ENCODE measurements at regions not wholly inside any gene's neighbourhood (a gene's known extent, or its start where the extent isn't known, plus 50 kb on each side); places are given as distances from the start of the nearest gene placed in this dataset.

DNA sequence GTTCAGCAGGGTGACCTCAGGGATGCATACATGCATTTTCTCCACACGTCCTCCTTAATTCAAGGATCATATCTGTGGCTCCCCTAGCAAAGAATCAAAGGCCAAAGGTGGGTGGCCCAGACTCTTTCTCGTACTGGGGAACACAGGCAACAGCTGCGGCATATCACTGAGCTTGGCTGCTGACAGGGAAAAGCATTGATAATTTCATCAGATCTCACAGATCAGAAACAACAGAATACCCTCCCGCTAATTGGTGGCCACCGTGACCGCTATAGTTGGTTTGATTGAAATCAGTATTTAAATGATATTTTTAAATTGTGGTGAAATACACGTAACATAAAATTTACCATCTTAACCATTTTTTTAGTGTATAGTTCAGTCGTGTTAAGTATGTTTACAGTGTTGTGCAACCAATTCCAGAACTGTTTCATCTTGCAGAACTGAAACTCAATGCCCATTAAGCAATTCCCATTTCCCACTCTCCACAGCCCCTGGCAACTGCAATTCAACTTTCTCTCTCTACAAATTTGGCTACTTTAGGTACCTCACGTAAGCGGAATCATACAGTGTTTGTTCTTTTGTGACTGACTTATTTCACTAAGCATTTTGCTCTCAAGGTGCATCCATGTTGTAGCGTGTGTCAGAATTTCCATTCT, 74.7 kb upstream of the TMEM170B start (continued):
- TF ChIP-seq, protein P1, sequence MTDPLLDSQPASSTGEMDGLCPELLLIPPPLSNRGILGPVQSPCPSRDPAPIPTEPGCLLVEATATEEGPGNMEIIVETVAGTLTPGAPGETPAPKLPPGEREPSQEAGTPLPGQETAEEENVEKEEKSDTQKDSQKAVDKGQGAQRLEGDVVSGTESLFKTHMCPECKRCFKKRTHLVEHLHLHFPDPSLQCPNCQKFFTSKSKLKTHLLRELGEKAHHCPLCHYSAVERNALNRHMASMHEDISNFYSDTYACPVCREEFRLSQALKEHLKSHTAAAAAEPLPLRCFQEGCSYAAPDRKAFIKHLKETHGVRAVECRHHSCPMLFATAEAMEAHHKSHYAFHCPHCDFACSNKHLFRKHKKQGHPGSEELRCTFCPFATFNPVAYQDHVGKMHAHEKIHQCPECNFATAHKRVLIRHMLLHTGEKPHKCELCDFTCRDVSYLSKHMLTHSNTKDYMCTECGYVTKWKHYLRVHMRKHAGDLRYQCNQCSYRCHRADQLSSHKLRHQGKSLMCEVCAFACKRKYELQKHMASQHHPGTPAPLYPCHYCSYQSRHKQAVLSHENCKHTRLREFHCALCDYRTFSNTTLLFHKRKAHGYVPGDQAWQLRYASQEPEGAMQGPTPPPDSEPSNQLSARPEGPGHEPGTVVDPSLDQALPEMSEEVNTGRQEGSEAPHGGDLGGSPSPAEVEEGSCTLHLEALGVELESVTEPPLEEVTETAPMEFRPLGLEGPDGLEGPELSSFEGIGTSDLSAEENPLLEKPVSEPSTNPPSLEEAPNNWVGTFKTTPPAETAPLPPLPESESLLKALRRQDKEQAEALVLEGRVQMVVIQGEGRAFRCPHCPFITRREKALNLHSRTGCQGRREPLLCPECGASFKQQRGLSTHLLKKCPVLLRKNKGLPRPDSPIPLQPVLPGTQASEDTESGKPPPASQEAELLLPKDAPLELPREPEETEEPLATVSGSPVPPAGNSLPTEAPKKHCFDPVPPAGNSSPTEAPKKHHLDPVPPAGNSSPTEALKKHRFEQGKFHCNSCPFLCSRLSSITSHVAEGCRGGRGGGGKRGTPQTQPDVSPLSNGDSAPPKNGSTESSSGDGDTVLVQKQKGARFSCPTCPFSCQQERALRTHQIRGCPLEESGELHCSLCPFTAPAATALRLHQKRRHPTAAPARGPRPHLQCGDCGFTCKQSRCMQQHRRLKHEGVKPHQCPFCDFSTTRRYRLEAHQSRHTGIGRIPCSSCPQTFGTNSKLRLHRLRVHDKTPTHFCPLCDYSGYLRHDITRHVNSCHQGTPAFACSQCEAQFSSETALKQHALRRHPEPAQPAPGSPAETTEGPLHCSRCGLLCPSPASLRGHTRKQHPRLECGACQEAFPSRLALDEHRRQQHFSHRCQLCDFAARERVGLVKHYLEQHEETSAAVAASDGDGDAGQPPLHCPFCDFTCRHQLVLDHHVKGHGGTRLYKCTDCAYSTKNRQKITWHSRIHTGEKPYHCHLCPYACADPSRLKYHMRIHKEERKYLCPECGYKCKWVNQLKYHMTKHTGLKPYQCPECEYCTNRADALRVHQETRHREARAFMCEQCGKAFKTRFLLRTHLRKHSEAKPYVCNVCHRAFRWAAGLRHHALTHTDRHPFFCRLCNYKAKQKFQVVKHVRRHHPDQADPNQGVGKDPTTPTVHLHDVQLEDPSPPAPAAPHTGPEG (CRISPR knock-in tag; IDR thresholded peaks at IDR 0.05) = no peak
- TF ChIP-seq, protein P2, sequence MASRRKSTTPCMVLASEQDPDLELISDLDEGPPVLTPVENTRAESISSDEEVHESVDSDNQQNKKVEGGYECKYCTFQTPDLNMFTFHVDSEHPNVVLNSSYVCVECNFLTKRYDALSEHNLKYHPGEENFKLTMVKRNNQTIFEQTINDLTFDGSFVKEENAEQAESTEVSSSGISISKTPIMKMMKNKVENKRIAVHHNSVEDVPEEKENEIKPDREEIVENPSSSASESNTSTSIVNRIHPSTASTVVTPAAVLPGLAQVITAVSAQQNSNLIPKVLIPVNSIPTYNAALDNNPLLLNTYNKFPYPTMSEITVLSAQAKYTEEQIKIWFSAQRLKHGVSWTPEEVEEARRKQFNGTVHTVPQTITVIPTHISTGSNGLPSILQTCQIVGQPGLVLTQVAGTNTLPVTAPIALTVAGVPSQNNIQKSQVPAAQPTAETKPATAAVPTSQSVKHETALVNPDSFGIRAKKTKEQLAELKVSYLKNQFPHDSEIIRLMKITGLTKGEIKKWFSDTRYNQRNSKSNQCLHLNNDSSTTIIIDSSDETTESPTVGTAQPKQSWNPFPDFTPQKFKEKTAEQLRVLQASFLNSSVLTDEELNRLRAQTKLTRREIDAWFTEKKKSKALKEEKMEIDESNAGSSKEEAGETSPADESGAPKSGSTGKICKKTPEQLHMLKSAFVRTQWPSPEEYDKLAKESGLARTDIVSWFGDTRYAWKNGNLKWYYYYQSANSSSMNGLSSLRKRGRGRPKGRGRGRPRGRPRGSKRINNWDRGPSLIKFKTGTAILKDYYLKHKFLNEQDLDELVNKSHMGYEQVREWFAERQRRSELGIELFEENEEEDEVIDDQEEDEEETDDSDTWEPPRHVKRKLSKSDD (CRISPR knock-in tag; IDR thresholded peaks at IDR 0.05; ENCODE audit: low read depth) = no peak
- no peak for TF ChIP-seq CC2D1A (CRISPR knock-in tag; IDR thresholded peaks at IDR 0.05)
- TF ChIP-seq, protein P3, sequence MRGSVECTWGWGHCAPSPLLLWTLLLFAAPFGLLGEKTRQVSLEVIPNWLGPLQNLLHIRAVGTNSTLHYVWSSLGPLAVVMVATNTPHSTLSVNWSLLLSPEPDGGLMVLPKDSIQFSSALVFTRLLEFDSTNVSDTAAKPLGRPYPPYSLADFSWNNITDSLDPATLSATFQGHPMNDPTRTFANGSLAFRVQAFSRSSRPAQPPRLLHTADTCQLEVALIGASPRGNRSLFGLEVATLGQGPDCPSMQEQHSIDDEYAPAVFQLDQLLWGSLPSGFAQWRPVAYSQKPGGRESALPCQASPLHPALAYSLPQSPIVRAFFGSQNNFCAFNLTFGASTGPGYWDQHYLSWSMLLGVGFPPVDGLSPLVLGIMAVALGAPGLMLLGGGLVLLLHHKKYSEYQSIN (CRISPR knock-in tag; IDR thresholded peaks at IDR 0.05; ENCODE audit: borderline replicate concordance) = no peak
- no peak for TF ChIP-seq ZNF776 (CRISPR knock-in tag; IDR thresholded peaks at IDR 0.05)
- TF ChIP-seq PTBP1 (IDR thresholded peaks at IDR 0.05; ENCODE audit: low read depth, low read length, poor library complexity, severe bottlenecking) = no peak
- no peak for TF ChIP-seq SRSF9 (IDR thresholded peaks at IDR 0.05; ENCODE audit: borderline replicate concordance, insufficient read depth, low read depth, low read length, poor library complexity, severe bottlenecking)
- TF ChIP-seq ZNF160 (CRISPR knock-in tag; IDR thresholded peaks at IDR 0.05) = no peak
- TF ChIP-seq KDM5A (IDR thresholded peaks at IDR 0.05; ENCODE audit: borderline replicate concordance, low read length) = no peak
- TF ChIP-seq ZNF274 (CRISPR knock-in tag; IDR thresholded peaks at IDR 0.05) = no peak
- TF ChIP-seq, protein P4, sequence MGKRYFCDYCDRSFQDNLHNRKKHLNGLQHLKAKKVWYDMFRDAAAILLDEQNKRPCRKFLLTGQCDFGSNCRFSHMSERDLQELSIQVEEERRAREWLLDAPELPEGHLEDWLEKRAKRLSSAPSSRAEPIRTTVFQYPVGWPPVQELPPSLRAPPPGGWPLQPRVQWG (CRISPR knock-in tag; IDR thresholded peaks at IDR 0.05; ENCODE audit: borderline replicate concordance, low read depth) = no peak
- TF ChIP-seq, protein P5, sequence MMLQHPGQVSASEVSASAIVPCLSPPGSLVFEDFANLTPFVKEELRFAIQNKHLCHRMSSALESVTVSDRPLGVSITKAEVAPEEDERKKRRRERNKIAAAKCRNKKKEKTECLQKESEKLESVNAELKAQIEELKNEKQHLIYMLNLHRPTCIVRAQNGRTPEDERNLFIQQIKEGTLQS (CRISPR knock-in tag; IDR thresholded peaks at IDR 0.05) = no peak
- TF ChIP-seq, protein P6, sequence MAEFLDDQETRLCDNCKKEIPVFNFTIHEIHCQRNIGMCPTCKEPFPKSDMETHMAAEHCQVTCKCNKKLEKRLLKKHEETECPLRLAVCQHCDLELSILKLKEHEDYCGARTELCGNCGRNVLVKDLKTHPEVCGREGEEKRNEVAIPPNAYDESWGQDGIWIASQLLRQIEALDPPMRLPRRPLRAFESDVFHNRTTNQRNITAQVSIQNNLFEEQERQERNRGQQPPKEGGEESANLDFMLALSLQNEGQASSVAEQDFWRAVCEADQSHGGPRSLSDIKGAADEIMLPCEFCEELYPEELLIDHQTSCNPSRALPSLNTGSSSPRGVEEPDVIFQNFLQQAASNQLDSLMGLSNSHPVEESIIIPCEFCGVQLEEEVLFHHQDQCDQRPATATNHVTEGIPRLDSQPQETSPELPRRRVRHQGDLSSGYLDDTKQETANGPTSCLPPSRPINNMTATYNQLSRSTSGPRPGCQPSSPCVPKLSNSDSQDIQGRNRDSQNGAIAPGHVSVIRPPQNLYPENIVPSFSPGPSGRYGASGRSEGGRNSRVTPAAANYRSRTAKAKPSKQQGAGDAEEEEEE (CRISPR knock-in tag; IDR thresholded peaks at IDR 0.05; ENCODE audit: borderline replicate concordance) = no peak
- TF ChIP-seq, protein P7, sequence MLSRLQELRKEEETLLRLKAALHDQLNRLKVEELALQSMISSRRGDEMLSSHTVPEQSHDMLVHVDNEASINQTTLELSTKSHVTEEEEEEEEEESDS (CRISPR knock-in tag; IDR thresholded peaks at IDR 0.05; ENCODE audit: borderline replicate concordance) = no peak
- TF ChIP-seq PHF8 (CRISPR knock-in tag; IDR thresholded peaks at IDR 0.05) = no peak

Data from HepG2 (cell line).